ENCODE measurements at regions not wholly inside any gene's neighbourhood (a gene's known extent, or its start where the extent isn't known, plus 50 kb on each side); places are given as distances from the start of the nearest gene placed in this dataset.

DNA sequence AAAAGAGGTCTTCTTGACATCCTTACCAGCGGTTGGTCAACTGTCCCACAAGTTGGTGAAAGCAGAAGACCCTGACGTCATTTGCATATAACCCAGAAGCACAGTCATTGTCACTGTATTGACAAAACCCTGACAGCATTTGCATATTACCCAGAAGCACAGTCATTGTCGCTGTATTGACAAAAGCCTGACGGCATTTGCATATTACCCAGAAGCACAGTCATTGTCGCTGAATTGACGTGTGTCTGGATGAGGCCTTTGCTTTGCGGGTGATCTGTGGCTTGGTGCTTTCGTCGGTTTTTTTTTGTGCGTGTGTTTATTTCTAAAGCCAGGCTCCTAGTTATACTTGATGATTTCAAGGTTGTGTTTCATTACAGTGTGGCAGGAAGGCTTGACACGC, 1145.2 kb downstream of the BRD1 start:
- no peak for DNase-seq

DNA sequence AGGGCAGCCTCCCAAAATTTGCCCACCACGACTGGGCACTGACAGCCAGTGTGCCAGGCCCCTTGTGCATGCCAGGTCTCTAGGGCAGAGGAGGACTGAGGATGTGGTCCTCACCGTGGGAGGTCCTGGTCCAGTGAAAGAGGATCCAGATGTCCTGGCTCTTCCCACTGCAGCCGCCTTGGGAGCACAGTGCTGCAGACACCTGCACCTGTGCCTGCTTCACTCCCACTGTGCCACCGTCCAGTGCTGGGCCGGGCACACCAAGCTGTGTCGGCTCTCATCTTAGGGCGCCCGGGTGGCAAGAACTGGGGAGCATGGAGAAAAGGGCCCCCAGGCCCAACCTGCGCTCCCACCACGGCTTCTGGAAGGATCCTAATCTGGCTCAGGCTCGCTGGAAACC, 1147.1 kb downstream of the BRD1 start:
- DNase-seq: no peak

- DNase-seq: no peak
These were observed 1147.8 kb downstream of the BRD1 start for GRCh38 chr22:48679656-48680555.

GRCh38 chr22:48678171-48679135, 1149.2 kb downstream of the BRD1 start:
- DNase-seq: no peak

- no peak for DNase-seq
These were observed 1150.1 kb downstream of the BRD1 start for GRCh38 chr22:48677621-48678020.

GRCh38 chr22:48677168-48677520, 1150.5 kb downstream of the BRD1 start:
- no peak for DNase-seq

DNA sequence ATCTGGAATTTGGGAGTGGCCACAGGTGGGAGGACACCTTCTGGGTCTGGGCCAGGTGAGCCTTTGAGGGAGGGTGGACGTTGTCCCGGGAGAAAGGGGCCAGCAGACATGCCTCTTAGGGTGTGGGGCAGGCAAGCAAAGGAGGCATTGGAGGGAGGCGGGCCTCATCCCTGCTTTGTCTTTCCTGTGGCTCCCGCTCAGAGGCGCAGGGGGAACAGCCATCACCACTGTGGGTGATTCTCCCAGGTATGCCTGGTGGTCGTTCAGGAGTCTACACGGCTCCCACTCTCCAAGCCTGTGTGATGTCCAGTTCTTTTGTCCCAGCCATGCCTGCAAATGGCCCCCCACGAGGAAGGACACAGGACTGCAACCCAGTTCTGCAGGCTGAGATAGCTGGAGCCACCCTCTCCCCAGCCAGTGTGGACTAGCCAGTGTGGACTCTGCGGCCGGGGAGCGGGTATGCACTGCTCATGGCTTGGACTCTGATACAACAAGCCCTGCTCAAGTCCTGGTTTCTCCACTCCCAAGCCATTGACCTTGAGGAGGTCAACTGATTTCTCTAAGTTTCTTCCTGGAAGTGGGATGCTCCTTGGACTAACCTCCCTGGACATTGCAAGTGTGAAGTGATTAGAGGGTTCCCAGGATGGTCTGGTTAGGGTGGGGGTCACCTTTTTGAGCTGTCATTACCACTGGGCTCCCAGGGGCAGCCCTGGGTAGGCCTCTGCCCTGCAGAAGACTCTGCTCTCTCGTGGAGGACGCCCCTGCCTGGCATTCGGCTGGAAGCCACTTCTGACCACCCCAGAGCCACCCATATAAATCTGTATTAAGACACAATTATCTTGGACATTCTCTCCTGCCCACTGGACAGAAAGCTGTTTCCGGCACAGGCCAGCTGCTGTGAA, 1151.2 kb downstream of the BRD1 start:
- DNase-seq: no peak

GRCh38 chr22:48675830-48676145, 1151.9 kb downstream of the BRD1 start:
- DNase-seq: no peak

DNA sequence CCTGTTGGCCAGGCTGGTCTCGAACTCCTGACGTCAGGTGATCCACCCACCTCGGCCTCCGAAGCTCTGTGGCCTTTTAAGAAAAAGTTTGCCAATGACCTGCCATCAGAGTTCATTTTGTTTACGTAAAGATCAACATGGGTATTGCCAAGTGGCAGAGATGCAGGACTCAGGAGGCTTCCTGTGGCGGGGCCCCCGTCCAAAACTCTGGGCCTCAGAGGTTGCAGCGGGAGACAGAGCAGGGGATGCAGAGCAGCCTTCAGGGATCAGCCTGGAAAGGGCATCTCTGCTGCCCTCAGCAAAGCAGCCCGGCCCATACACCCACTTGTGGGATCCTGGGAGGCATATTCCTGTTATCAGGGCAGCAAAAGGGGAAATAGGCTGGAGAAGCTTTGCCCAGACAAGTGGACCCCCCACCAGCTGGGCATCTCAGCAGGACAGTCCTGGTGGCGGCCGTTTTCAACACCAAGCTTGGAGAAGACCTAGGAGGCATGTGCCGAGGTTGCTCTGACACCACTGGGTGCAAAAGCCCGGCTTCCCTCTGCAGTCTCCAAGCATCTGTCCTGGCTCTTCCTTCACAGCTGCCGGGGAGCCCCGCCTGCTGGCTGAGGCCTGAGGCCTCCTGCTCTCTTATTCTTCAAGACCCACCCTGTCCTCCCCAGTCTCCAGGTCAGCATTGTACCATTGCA, 1152.4 kb downstream of the BRD1 start:
- DNase-seq: no peak

DNA sequence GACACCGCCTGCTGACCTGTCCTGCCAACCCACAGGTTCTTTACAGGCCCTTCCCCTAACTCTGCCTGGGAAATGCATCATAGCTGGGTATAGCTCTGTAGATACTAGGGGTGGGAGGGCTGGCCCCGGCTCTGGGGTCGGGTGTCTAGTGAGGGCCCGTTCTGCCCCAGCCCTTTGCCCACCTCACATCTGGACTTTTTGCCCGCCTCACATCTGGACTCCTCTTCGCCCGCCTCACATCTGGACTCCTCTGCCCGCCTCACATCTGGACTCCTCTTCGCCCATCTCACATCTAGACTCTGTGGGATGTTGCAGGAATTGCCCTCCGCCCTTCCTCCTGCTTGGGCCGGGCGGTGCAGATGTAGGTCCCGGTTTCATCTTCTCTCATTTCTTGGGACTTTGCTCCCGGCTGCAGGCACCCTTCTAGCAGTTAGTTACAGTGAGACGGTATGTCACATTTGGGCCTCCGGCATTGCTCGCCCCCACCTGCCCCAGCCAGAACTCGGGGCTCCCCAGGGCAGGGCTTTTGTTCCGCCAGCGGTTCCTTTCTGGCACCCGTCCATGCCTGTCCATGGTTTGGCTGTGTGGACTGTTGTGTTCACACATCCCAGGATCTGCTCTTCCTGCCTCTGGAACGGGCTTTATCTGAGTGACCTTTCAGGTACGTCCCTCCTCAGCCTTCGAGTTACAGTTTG, 1153.7 kb downstream of the BRD1 start:
- DNase-seq: no peak

- DNase-seq: no peak
These were observed 1155.3 kb downstream of the BRD1 start for GRCh38 chr22:48672387-48672786.

DNA sequence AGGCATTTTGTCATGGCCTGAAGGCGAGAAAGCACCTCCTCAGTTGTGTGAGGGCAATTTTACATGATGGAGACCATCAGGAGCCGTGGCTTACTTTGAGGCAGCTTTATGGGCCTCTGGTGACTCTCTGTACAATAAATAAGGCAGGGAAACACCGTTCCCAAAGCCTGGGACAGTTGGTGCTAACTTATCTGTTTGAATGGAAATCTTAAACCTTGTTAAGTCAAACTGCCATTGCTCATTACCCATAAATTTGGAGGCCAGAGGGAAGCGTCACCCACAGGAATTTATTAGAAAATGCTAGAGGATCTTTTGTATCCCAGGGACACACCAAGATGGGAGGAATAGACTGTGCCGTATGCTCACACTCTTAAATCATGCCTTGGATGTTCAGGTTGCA, 1156.9 kb downstream of the BRD1 start:
- no peak for DNase-seq

- DNase-seq: no peak
These were observed 1157.5 kb downstream of the BRD1 start for GRCh38 chr22:48669986-48670716.

GRCh38 chr22:48669226-48669625, 1158.4 kb downstream of the BRD1 start:
- DNase-seq: no peak

DNA sequence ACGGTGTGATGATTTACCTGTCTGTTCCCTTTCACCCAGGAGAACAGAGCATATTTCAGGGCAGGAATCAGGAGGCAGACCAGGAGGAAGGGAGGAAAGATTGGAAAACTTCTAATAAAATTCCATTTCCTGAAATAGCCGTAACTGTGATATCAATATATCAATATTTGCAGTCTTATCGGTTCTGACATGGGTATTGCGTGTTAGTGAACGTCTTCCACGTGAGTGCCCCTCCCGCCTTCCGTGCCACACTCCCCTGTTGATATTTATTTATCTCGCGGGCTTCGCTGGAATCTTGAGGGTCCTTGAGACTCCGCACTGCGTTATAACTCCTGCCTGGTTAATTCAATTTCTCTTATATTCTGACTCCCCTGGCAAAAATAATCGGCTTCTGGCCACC, 1160.4 kb downstream of the BRD1 start:
- DNase-seq: no peak

GRCh38 chr22:48666620-48667019, 1161.1 kb downstream of the BRD1 start:
- DNase-seq: no peak

DNA sequence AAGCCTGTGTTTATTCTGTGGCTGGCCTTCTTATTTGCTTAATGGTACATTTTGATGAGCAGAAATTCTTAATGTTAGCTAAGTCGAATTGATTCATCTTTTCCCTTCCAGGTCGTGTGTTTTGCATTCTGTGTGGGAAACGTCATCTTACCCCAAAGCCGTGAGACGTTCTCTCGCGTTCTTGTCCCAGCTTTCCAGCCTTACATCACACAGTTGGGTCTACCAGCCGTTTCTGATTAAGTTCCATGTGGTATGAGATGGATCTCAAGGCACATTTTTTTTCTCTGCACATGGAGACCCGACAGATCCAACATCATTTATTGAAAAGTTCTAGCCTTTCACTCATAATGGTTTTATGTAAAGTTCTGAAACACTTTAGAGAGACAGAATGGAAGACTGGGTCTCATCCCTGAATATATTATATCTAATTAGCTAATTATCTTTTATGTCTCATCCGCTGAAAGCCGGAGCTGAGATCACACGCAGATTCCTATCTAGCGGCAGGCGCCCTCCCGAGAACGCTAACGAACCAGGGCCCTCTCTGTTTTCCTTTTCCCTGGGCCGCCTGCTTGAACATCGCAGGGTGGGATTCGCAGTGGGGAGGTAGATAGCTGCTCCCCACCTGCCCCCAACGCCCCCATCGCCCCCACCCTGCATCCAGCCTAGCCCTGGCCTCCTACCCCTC, 1162.2 kb downstream of the BRD1 start:
- no peak for DNase-seq

DNA sequence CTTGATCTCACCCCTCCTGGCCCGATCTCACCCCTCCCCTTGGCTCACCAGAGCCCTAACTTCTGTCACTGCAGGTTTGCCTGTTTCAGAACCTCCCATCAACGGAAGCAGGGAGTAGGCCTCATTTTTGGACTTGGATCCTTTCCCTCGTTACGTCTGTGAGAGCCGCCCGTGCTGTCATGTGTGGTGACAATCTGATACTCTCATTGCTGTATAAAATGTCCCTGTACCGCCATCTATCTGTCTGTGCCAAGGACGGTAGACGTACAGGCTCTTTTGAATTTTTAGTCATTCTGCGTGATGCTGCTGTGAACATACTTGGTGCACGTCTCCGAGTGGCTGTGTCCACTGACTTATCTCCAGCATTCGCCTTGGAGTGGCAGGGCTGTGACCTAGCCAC, 1163.1 kb downstream of the BRD1 start:
- DNase-seq: no peak

GRCh38 chr22:48663297-48663696, 1164.4 kb downstream of the BRD1 start:
- DNase-seq: no peak

Measured in hypothalamus (tissue), 51 donors.